ENCODE measurements at regions not wholly inside any gene's neighbourhood (a gene's known extent, or its start where the extent isn't known, plus 50 kb on each side); places are given as distances from the start of the nearest gene placed in this dataset.
"Not testable (repeated sequence)": the region's sequence is repeated elsewhere in the genome, so short reads cannot be mapped to it uniquely, and the experiment has no call there.

- ATAC-seq = no peak
These were observed 118.2 kb downstream of the PCDH7 start for GRCh38 chr4:30838331-30838730.

- ATAC-seq = no peak
These were observed 119.7 kb downstream of the PCDH7 start for GRCh38 chr4:30839583-30840520.

- ATAC-seq = no peak
These were observed 120.4 kb downstream of the PCDH7 start for GRCh38 chr4:30840571-30840970.

GRCh38 chr4:30842142-30842541, 122.0 kb downstream of the PCDH7 start:
- no peak for ATAC-seq

- no peak for ATAC-seq
These were observed 122.5 kb downstream of the PCDH7 start for GRCh38 chr4:30842689-30843088.

- no peak for ATAC-seq
These were observed 124.9 kb downstream of the PCDH7 start for GRCh38 chr4:30844861-30845582.

- ATAC-seq = no peak
These were observed 127.0 kb downstream of the PCDH7 start for GRCh38 chr4:30847167-30847566.

GRCh38 chr4:30847958-30848357, 127.8 kb downstream of the PCDH7 start:
- ATAC-seq = no peak

- ATAC-seq = no peak
These were observed 134.4 kb downstream of the PCDH7 start for GRCh38 chr4:30854531-30854930.

GRCh38 chr4:30855232-30855631, 135.1 kb downstream of the PCDH7 start:
- no peak for ATAC-seq

GRCh38 chr4:30856795-30857564, 136.8 kb downstream of the PCDH7 start:
- ATAC-seq = no peak

GRCh38 chr4:30860978-30861377, 140.8 kb downstream of the PCDH7 start:
- ATAC-seq = no peak

GRCh38 chr4:30862196-30862595, 142.0 kb downstream of the PCDH7 start:
- ATAC-seq = no peak

GRCh38 chr4:30863021-30863420, 142.9 kb downstream of the PCDH7 start:
- no peak for ATAC-seq

GRCh38 chr4:30865691-30866090, 145.5 kb downstream of the PCDH7 start:
- ATAC-seq = no peak

- no peak for ATAC-seq
These were observed 146.2 kb downstream of the PCDH7 start for GRCh38 chr4:30866346-30866745.

- no peak for ATAC-seq
These were observed 146.7 kb downstream of the PCDH7 start for GRCh38 chr4:30866907-30867306.

- no peak for ATAC-seq
These were observed 147.3 kb downstream of the PCDH7 start for GRCh38 chr4:30867427-30867826.

GRCh38 chr4:30868111-30868895, 148.1 kb downstream of the PCDH7 start:
- ATAC-seq = no peak

- not testable (repeated sequence) for ATAC-seq
These were observed 149.2 kb downstream of the PCDH7 start for GRCh38 chr4:30869387-30869786.

- ATAC-seq = no peak
These were observed 150.3 kb downstream of the PCDH7 start for GRCh38 chr4:30870513-30870912.

GRCh38 chr4:30875658-30876269, 155.6 kb downstream of the PCDH7 start:
- ATAC-seq = no peak
